ENCODE measurements at regions not wholly inside any gene's neighbourhood (a gene's known extent, or its start where the extent isn't known, plus 50 kb on each side); places are given as distances from the start of the nearest gene placed in this dataset.

GRCh38 chr4:32932156-32932555 lies 2212.0 kb downstream of the PCDH7 start:
- TF ChIP-seq POLR2A (IDR thresholded peaks at IDR 0.05; ENCODE audit: low read depth, low read length) (no peak), POLR2AphosphoS5 (IDR thresholded peaks at IDR 0.05; ENCODE audit: low read depth, low read length) (no peak), TAF1 (IDR thresholded peaks at IDR 0.05; ENCODE audit: borderline replicate concordance, low read depth, low read length) (no peak)
